Activated CD8-positive, alpha-beta memory T cell treated with anti-CD3 and anti-CD28 coated beads, Interleukin-2, amount 50 U/mL, for 48 hours (primary cell): ENCODE measurements at regions not wholly inside any gene's neighbourhood (a gene's known extent, or its start where the extent isn't known, plus 50 kb on each side); places are given as distances from the start of the nearest gene placed in this dataset.
"Not testable (repeated sequence)": the region's sequence is repeated elsewhere in the genome, so short reads cannot be mapped to it uniquely, and the experiment has no call there.

Experiments
- DNase-seq: peaks from one replicate; pipeline ENCODE4 v3.0.0-alpha.2; 2020

DNA sequence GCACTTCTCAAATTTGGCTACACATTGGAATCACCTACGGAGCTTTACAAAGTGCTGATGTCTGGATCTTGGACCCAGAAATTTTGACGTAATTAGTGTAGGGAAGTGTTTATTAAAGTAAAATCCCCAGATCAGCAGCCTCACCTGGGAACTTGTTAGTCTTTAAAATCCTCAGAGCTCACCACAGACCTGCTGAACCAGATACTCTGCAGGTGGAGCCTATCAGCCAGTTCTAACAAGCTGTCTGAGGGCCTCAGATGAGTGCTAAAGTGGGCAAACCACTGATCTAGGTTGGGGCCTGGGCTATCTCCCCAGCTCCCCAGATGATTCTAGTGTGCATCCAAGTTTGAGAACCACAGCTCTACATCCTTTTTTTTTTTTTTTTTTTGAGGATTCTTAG is 436.0 kb downstream of the ETS1 start:
- no peak for DNase-seq

DNA sequence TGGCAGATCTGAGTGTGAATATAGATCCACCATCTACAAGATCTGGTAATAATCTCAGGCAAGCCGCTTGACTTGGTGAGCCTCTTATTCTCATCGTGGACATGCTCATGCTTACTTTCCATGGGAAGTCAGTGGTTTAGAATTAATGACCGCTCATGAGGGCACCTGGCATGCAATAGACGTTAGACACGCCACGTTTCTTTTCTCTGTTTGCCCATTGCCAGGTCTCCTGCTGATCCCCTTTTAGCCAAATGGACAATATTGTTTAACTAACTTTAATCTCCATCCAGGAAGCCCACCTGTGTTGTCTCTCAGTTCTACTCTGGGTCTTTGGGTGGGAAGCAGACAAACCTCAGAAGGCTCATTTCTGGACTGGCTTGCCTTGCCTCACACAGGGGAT is 439.1 kb downstream of the ETS1 start:
- no peak for DNase-seq

DNA sequence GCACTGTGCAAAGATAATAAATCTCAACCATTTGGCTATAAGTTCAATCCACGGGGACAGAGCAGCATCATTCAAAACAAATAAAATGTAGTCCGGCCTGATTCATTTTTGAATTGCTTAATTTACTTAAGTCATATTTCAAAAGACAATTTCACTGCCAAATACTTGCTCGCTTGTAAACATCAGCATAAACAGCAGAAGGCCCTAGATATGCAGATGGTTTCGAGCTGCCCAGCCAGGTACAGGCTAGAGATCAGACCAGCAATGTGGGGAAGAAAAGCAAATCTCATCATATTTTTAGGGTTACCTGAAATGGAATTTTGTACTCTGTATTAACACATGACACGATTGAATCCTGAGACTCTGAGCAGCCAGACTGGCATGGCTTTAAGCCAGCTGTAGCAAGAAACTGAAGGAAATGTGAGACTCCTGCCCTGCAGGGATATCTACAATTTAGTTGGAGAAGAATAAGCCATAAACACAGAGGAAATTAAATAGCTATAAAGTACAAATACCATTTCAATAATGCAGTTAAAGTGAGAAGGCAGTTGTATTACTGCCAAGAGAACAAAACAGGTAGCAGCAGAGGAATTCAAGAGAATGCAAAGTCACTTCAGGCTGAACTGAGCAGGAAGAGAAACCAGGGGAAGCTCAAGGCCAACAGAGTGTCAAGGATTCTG is 440.3 kb downstream of the ETS1 start:
- no peak for DNase-seq

DNA sequence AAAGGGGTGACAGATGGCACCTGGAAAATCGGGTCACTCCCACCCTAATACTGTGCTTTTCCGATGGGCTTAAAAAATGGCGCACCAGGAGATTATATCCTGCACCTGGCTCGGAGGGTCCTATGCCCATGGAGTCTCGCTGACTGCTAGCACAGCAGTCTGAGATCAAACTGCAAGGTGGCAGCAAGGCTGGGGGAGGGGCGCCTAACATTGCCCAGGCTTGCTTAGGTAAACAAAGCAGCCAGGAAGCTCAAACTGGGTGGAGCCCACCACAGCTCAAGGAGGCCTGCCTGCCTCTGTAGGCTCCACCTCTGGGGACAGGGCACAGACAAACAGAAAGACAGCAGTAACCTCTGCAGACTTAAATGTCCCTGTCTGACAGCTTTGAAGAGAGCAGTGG is 447.1 kb downstream of the ETS1 start:
- DNase-seq, result not testable (repeated sequence)

DNA sequence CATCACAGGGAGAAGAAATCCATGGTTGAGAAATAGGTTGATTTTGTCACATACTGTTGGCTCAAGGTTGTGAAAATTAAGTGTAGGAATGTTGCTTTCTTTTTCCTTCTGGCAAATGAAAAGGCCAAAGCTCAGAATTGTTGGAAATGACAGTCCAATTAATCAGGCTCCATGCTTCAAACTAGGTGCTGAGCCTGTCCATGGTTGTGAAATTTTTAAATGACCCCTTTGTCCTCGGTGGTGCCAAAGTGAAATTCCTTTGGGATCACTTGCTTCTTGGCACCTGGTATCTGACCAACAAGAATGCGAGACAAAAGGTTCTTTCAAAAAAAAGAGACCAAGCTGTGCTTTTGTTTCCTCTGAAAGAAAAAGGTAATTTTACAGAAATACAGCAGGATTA is 451.9 kb downstream of the ETS1 start:
- no peak for DNase-seq

DNA sequence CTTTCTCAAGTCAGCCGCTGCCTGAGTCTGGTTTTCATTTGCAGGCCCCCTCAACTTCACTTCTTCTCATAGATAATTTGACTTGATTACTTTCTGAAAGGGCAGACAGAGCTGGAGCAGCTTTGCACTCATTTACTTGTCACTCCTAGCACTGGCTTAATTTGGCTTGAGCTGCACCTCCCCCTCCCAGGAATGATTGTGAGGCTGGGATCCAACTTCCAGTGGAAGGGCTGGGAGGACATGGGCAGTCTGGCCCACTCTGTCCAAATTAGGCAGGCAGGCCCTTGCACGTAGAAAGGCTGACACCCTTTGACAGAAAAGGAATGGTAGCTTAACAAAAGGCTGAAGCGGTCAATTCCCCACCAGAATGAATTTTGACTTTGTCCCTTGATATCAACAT is 453.9 kb downstream of the ETS1 start:
- DNase-seq, result no peak

DNA sequence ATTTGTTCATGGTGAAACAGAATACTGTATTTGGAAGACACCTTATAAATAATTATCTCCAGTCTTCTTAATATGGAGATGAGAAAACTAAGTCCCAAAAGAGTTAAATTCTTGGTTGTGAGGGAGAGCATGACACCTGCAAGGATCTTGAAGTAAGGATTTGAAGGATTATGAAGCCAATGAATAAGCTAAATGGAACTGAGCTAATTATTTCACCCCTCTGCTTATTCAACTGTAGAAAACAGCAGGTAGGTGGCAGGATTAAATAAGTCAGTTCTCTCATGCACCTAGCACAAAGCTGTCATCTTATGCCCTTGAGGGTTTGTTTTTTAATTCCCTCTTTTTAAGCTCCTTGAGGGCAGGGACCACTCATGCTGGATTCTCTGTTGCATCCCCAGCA is 457.3 kb downstream of the ETS1 start:
- no peak for DNase-seq

DNA sequence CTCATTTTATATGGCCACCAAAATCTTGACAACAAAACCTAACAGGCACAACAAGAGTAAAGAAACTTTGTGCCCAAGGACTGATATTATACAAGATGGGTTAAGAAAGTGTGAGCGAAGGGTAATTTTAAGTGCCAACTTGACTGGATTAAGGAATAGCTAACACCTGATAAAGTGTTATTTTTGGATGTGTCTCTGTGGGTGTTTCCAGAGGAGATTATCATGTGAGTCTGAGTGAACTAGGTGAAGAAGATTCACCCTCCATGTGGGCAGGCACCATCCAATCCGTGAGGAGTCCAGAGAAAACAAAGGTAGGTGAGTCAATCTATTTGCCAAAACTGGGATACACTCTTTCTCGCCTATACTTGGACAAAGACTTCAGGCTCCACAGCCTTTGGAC is 461.6 kb downstream of the ETS1 start:
- no peak for DNase-seq

DNA sequence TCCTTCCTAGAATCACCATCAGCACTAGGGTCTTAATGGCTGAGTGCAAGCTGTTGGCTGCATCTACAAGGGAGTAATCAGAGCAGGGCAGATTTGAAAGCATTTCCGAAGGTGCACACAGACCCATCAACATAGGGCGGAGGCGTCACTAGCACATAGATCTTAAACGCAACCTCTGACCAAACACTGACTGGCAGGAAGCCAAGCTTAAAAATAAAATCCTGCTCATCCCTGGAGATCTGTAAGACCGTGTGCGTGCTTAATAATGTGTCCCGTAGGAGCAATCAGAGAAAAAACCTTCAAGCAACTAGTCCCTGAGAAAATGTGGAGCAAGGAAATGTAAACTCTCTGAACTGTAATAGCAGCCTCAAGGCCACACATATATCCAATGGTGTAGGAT is 470.5 kb downstream of the ETS1 start:
- no peak for DNase-seq

DNA sequence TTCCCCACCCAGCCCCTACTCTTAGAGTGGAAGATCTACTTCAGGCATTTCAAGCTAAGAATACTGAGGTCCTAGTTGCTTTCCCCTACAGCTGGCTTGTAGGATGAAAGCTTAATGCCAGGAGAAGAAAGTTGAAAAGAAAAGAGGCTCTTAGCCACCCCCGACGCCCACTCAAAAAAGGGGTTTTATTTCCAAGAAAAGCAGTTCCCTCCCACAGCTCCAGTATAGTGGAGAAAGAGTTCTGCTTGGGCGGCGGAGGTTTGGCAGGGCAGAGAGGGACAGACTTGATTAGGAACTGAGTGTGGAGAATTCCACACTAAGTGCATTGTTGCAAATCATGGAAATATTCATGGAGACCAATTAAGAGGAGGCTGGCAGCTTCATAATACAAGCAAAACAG is 470.9 kb downstream of the ETS1 start:
- no peak for DNase-seq

DNA sequence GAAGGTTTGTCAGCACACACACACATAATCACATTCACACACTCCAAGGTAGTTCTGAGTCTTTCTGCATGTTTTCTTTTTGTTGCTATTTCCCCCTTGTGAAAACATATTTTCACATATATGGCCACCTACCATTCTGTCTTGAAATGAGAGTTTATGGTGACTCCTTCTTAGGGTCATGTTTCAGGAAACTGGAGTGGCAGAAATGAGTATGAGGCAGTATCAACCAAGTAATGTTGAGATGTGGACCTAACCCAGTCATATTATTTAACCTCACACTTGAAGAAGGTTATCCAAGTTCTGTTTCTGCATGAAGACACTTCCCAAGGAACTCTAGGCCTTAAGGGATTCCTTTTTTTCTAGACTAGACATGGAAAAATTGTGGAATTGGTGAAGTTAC is 481.4 kb downstream of the ETS1 start:
- no peak for DNase-seq

DNA sequence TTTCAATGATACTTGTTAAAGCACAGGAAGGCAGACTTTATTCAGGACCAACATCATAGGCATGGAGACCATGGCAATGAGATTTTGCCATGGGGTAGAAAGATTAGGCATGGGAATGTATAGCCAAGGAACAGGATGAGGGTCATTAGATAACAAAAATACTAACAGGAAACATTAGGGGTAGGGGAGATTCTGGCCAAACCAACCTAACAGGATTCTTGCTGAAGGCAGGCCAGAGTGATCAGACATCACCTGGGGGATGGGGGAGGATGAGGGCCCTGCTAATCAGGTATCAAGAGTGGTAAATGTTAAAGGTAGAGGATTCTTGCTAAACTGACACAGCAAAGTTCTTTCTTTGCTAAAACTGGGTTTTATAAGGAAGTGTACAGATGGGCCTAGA is 481.8 kb downstream of the ETS1 start:
- no peak for DNase-seq

DNA sequence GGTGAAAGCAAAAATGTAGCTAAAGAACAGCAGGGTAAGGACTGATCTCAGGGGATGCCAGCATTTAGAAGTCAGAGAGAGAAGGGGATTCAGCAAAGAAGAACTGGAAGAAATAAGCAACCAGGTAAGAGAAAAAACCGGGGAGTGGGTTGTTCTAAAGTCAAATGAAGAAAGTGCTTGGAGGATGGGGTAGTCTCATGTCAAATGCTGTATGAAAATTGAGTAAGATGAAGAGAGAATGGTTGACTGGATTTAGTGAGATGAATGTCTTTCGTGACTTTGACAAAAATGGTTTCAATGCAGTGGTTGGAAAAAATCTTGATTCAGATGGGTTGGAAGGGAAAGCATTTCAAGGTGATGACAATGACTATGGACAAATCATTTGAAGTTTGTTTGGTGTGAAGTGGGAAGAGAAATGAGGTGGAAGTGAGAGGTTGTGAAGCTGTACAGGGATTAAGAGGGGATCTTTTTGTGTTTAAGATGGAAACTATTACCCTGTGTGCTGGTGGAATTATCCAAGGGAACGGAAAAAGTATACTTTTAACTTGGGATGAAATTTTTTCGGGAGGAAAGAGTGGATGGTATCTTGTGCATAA is 484.0 kb downstream of the ETS1 start:
- no peak for DNase-seq

DNA sequence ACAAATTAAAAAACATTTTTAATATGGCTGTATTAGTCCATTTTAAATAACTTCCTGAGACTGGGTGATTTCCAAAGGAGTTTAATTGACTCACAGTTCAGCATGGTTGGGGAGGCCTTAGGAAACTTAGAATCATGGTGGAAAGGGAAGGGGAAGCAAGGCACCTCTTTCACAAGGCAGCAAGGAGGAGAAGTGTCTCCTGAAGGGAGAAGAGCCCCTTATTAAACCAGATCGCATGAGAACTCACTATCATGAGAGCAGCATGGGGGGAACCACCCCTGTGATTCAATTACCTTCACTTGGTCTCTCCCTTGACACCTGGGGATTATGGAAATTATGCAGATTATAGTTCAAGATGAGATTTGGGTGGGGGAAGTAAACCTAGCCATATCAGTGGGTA is 488.6 kb downstream of the ETS1 start:
- DNase-seq, result no peak

DNA sequence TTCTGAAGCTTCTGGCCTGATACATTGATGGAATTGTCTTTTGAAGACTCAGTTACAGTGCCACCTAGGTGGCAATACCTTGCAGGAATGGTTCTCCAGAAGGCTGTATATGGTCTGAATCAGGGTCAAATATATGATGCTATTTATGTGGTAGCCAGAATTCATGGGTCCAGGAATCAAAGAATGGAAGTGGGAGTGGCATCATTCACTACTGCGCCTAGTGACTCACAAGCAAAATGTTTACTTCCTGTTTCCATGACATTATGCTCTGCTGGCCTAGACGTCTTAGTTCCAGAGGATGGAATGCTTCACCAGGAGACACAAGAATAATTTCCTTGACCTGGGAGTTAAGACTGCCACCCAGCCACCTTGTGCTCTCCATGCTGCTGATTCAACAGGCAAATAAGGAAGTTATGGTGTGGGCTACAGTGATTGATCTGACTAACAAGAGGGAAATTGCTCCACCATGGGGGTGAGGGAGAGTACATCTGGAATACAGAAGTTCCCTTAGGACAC is 491.8 kb downstream of the ETS1 start:
- DNase-seq, result no peak

DNA sequence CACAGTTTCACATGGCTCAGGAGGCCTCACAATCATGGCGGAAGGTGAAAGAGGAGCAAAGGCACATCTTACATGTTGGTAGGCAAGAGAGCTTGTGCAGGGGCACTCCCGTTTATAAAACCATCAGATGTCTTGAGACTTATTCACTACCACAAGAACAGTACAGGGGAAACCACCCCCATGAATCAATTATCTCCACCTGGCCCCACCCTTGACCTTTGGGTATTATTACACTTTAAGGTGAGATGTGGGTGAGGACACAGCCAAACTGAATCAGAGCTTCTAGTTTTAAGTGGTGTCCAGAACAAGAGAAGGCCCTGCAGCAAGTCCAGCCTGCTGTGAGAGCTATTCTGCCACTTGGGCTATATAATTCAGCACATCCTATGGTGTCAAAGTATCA is 493.7 kb downstream of the ETS1 start:
- no peak for DNase-seq

DNA sequence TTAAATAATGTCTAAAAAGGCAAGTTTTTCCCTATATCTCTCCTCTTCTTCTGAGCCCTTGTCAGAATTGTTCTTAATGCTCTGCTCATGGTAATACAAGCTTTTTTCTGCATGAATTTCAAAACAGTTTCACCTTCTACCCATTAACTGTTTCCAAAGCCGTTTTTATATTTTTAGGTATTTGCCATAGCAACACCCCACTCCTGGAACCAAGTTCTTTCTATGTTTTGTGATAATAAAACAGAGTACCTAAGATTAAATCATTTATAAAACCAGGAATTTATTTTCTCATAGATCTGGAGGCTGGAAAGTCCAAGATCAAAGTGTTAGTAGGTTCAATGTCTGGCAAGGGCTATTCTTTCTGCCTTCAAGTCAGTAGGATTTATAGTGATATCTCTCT is 497.4 kb downstream of the ETS1 start:
- DNase-seq, result no peak

DNA sequence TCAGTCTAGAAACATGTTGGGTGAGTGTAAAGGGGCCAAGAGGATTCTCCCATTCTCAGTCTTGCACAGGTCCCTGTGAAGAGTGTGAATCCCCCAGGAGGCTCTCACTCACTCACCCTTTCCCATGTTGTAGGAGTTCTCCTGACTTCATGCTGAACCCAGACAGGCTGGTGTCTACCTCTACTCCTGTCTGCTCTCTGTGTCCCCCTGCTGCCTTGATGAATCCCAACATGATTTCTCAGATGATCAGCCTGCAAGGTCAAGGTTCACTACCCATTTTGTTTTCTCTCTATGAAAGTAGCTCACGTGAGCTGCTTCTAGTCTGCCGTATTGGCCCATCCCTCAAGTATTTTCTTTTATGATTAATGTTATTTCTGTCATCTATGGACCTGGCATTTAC is 500.6 kb downstream of the ETS1 start:
- DNase-seq, result no peak

DNA sequence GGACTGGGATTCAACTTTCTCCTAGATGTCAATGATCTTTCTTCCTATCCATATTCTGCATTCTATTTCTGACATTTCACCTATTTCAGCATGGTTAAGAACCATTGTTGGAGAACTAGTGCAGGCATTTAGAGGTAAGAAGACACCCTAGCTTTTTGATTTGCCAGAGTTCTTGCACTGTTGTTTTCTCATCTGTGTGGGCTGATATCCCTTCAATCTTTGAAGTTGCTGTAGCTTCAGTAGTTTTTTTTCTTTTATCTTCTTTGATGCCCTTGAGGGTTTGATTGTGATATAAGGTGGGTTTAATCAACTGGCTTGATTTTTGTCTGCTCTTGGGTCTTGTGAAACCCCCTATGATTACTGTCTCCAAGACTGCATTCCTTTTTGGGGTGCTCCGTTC is 502.1 kb downstream of the ETS1 start:
- DNase-seq, result no peak

DNA sequence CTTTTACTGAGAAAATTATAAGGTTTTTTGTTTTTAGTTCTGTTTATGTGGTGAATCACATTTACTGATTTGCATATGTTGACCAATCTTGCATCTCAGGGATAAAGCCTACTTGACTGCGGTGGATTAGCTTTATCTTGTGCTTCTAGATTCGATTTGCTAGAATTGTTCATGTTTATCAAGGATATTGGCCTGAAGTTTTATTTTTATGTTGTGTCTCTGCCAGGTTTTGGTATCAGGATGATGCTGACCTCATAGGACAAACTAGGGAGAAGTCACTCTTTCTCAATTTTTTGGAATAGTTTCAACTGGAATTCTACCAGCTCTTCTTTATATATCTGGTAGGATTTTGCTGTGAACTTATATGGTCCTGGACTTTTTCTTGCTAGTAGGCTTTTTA is 504.8 kb downstream of the ETS1 start:
- DNase-seq, result no peak

DNA sequence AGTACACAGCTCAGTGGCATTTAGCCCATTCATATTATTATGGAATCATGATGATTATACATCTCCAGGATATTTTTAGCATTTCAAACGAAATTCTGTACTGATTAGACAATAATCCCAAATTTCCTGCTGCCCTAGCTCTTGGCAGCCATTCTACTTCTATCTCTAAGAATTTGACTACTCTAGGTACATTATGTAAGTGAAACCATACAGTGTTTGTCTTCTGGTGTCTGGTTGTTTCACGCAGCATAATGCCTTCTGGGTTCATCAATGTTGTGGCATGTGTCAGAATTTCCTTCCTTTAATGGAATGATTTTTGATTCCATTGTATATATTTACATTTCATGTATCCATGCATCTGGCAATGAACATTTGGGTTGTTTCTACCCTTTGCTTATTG is 517.7 kb downstream of the ETS1 start:
- DNase-seq, result no peak

DNA sequence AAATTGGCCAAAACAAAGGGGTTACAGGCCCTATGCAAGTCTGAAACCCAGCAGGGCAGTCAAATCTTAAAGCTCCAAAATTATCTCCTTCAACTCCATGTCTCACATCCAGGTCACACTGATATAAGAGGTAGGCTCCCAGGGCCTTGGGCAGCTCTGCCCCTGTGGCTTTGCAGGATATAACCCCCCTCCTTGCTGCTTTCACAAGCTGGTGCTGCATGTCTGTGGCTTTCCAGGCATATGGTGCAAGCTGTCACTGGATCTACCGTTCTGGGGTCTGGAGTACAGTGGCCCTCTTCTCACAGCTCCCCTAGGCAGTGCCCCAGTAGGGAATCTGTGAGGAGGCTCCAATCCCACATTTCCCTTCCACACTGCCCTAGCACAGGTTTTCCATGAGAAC is 519.6 kb downstream of the ETS1 start:
- DNase-seq, result no peak

DNA sequence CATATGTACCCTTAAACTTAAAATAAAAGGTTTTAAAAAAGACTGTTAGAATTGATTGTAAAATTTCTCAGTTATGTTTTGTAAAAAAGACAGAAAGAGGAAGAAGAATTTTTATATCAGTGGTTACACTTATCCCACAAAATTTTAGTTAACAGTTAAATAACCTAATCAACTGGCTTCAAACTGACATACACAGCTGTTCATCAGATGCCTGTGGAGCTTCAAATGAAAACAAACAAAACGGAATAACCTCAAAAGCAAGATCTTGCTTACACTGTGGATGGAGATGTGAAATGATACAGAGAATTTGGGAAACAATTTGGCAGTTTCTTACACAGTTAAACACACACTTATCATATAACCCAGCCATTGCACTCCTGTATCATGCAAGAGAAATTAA is 521.0 kb downstream of the ETS1 start:
- no peak for DNase-seq

DNA sequence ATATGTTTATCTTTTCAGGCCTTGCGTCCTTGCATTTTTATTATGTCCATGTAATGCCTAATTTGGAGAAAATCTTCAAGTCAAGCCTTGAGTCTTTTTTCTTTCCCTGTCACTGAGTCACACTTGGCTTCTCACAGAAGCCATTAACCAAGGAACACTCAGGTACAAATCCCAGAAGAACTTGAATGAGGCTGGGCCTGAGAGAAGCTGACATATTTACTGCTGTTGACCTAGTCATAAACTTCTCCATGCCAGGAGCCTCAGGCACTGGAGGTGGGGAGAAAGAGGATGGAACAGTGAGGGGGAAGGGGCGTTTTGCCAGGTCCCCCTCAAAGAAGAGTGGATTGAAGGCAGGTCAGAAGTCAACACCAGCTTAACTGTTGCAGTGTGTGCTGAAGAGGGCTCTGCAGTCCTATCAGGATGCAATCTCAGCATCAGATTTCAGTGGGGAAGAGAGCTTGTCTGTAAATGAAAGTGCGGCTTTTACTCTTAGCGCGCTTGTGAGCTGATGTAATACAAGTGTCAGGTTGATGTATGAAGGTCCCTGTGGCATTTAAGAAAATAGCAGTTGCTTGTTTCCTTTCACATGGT is 526.0 kb downstream of the ETS1 start:
- DNase-seq, result no peak
